Superior temporal gyrus (tissue), 1 donor: ENCODE measurements at regions not wholly inside any gene's neighbourhood (a gene's known extent, or its start where the extent isn't known, plus 50 kb on each side); places are given as distances from the start of the nearest gene placed in this dataset.

Source experiments
- DNase-seq: peaks from one replicate; pipeline ENCODE4 v3.0.0-alpha.2; 2016; ENCODE audit errors: extremely low spot score

GRCh38 chr14:36083317-36083716 is 93.2 kb downstream of the PTCSC3 start:
- no peak for DNase-seq

GRCh38 chr14:36078080-36078479 is 98.4 kb downstream of the PTCSC3 start:
- DNase-seq: no peak

- DNase-seq: no peak
These were observed 100.3 kb downstream of the PTCSC3 start for GRCh38 chr14:36076197-36076596.

GRCh38 chr14:36075203-36075602 is 101.3 kb downstream of the PTCSC3 start:
- no peak for DNase-seq

- DNase-seq: no peak
These were observed 105.8 kb downstream of the PTCSC3 start for GRCh38 chr14:36070720-36071043.

- peak; percentile 86 for DNase-seq
These were observed 106.3 kb downstream of the PTCSC3 start for GRCh38 chr14:36070031-36070719.

- peak; percentile 76 for DNase-seq
These were observed 107.0 kb downstream of the PTCSC3 start for GRCh38 chr14:36069535-36069900.

GRCh38 chr14:36068777-36069534 is 107.6 kb downstream of the PTCSC3 start:
- DNase-seq: peak; percentile 53

GRCh38 chr14:36067428-36068187 is 108.9 kb downstream of the PTCSC3 start:
- DNase-seq: no peak

GRCh38 chr14:36066636-36067035 is 109.9 kb downstream of the PTCSC3 start:
- no peak for DNase-seq

GRCh38 chr14:36065831-36066230 is 110.7 kb downstream of the PTCSC3 start:
- no peak for DNase-seq

- no peak for DNase-seq
These were observed 117.0 kb downstream of the PTCSC3 start for GRCh38 chr14:36059531-36059930.

- DNase-seq: no peak
These were observed 118.9 kb downstream of the PTCSC3 start for GRCh38 chr14:36057452-36058116.

- DNase-seq: no peak
These were observed 119.7 kb downstream of the PTCSC3 start for GRCh38 chr14:36056845-36057244.

- DNase-seq: no peak
These were observed 120.8 kb downstream of the PTCSC3 start for GRCh38 chr14:36055681-36056225.

GRCh38 chr14:36055052-36055378 is 121.5 kb downstream of the PTCSC3 start:
- DNase-seq: no peak

- DNase-seq: no peak
These were observed 122.0 kb downstream of the PTCSC3 start for GRCh38 chr14:36054353-36055051.

GRCh38 chr14:36052681-36053080 is 123.8 kb downstream of the PTCSC3 start:
- no peak for DNase-seq

- no peak for DNase-seq
These were observed 124.5 kb downstream of the PTCSC3 start for GRCh38 chr14:36052063-36052462.

- DNase-seq: no peak
These were observed 127.9 kb downstream of the PTCSC3 start for GRCh38 chr14:36048667-36049066.

- no peak for DNase-seq
These were observed 128.6 kb downstream of the PTCSC3 start for GRCh38 chr14:36047912-36048311.
